Keratinocyte (primary cell): ENCODE measurements at regions not wholly inside any gene's neighbourhood (a gene's known extent, or its start where the extent isn't known, plus 50 kb on each side); places are given as distances from the start of the nearest gene placed in this dataset.
A peak's percentile ranks its signal among the peaks of the same experiment; 100 is the strongest.

ENCODE experiments used
- EZH2 ChIP-seq: IDR thresholded peaks from one replicate; pipeline ENCODE4 v1.6.1; 2012; ENCODE audit warnings: inconsistent platforms, mild to moderate bottlenecking, low read length, moderate library complexity
- TF ChIP-seq, protein P1 (sequence below), 3 experiments: IDR thresholded peaks in 1 of 3; conservative IDR thresholded peaks in 1 of 3; optimal IDR thresholded peaks in 1 of 3; 2 replicates in 2 of 3; 3 replicates in 1 of 3; pipeline versions ENCODE3 to v1.5.1; 2011; ENCODE audit warnings: low read length in 3 of 3, mild to moderate bottlenecking in 3 of 3, moderate library complexity in 2 of 3, control low read depth in 1 of 3, inconsistent platforms in 1 of 3; ENCODE audit not compliant: insufficient read depth in 2 of 3; ENCODE audit errors: extremely low read depth in 1 of 3

DNA sequence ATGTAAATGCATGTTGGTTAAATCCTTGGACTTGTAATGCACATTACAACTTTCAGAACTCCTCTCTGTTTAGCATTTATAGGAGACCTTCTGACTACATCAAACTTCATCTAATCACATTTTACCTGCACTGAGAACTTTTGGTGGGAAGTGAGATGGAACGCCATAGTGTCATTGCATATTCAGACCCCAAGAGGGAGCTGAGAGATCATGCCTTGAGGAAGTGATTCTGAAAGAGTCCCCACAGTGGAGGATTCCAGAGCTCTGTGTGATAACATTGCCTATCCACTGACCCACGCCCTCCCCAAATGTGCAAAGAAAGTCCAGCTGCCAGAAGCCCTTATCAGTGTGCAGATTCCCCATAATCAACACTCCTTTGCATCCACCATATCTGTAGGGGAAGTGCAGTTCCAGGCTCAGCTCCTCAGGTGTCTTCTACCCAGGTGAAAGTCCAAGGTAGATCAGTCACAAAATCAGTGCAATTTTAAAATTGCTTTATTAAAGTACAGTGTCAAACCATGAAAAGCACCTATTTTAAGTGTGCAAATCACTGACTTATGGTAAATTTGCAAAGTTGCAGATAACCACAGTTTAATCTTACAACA, 212.4 kb downstream of the RPIA start:
- TF ChIP-seq, protein P1, sequence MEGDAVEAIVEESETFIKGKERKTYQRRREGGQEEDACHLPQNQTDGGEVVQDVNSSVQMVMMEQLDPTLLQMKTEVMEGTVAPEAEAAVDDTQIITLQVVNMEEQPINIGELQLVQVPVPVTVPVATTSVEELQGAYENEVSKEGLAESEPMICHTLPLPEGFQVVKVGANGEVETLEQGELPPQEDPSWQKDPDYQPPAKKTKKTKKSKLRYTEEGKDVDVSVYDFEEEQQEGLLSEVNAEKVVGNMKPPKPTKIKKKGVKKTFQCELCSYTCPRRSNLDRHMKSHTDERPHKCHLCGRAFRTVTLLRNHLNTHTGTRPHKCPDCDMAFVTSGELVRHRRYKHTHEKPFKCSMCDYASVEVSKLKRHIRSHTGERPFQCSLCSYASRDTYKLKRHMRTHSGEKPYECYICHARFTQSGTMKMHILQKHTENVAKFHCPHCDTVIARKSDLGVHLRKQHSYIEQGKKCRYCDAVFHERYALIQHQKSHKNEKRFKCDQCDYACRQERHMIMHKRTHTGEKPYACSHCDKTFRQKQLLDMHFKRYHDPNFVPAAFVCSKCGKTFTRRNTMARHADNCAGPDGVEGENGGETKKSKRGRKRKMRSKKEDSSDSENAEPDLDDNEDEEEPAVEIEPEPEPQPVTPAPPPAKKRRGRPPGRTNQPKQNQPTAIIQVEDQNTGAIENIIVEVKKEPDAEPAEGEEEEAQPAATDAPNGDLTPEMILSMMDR (optimal IDR thresholded peaks at IDR 0.05 in 1 of 3, IDR thresholded peaks at IDR 0.05 in 1 of 3, conservative IDR thresholded peaks at IDR 0.05 in 1 of 3; ENCODE audit: extremely low read depth in 1 of 3, insufficient read depth in 2 of 3, low read length in 3 of 3) = peak; percentile 75 to 90 (median 82)
- no peak for TF ChIP-seq EZH2
